NCI-H1105 (cell line): ENCODE measurements at regions not wholly inside any gene's neighbourhood (a gene's known extent, or its start where the extent isn't known, plus 50 kb on each side); places are given as distances from the start of the nearest gene placed in this dataset.

ENCODE experiments used
- DNase-seq: peaks from one replicate; lab custom pipeline; 2025; lab: John Stamatoyannopoulos, UW

GRCh38 chr18:78115896-78116561 lies 863.6 kb upstream of the SALL3 start:
- DNase-seq: no peak

GRCh38 chr18:78123144-78123909 lies 856.3 kb upstream of the SALL3 start:
- no peak for DNase-seq

- DNase-seq: no peak
Observed at GRCh38 chr18:78123926-78124797, 855.5 kb upstream of the SALL3 start.

- DNase-seq: no peak
Observed at GRCh38 chr18:78125206-78125896, 854.3 kb upstream of the SALL3 start.

GRCh38 chr18:78126106-78126505 lies 853.5 kb upstream of the SALL3 start:
- DNase-seq: no peak

GRCh38 chr18:78126536-78126935 lies 853.1 kb upstream of the SALL3 start:
- no peak for DNase-seq

GRCh38 chr18:78127041-78127440 lies 852.6 kb upstream of the SALL3 start:
- DNase-seq: no peak

GRCh38 chr18:78128004-78128403 lies 851.6 kb upstream of the SALL3 start:
- DNase-seq: no peak

- DNase-seq: no peak
Observed at GRCh38 chr18:78129260-78129659, 850.4 kb upstream of the SALL3 start.

- no peak for DNase-seq
Observed at GRCh38 chr18:78130232-78131195, 849.1 kb upstream of the SALL3 start.

GRCh38 chr18:78133729-78134128 lies 845.9 kb upstream of the SALL3 start:
- no peak for DNase-seq

- no peak for DNase-seq
Observed at GRCh38 chr18:78136986-78137385, 842.6 kb upstream of the SALL3 start.

- DNase-seq: peak; percentile 86
Observed at GRCh38 chr18:78138983-78139496, 840.6 kb upstream of the SALL3 start.

- DNase-seq: no peak
Observed at GRCh38 chr18:78140294-78140693, 839.3 kb upstream of the SALL3 start.

GRCh38 chr18:78144669-78145068 lies 834.9 kb upstream of the SALL3 start:
- DNase-seq: no peak

GRCh38 chr18:78145096-78145495 lies 834.5 kb upstream of the SALL3 start:
- DNase-seq: no peak

GRCh38 chr18:78146136-78147085 lies 833.2 kb upstream of the SALL3 start:
- no peak for DNase-seq

- DNase-seq: no peak
Observed at GRCh38 chr18:78150590-78150989, 829.0 kb upstream of the SALL3 start.

- DNase-seq: no peak
Observed at GRCh38 chr18:78151234-78151633, 828.4 kb upstream of the SALL3 start.
